Fibroblast of the aortic adventitia (primary cell): ENCODE measurements at regions not wholly inside any gene's neighbourhood (a gene's known extent, or its start where the extent isn't known, plus 50 kb on each side); places are given as distances from the start of the nearest gene placed in this dataset.

Experiments
- DNase-seq: peaks from one replicate; pipeline ENCODE4 v3.0.0-alpha.2; 2010; ENCODE audit warnings: low read depth
- H3K4me3 ChIP-seq: 2 replicates; pipeline ENCODE4 v1.5.1; 2011; ENCODE audit warnings: low read depth, mild to moderate bottlenecking, control low read depth, low read length, moderate library complexity
- TF ChIP-seq, protein P1 (sequence below): IDR thresholded peaks from 2 replicates; pipeline ENCODE4 v1.5.1; 2011; ENCODE audit warnings: mild to moderate bottlenecking, low read length, control low read depth, inconsistent platforms; ENCODE audit not compliant: insufficient read depth

DNA sequence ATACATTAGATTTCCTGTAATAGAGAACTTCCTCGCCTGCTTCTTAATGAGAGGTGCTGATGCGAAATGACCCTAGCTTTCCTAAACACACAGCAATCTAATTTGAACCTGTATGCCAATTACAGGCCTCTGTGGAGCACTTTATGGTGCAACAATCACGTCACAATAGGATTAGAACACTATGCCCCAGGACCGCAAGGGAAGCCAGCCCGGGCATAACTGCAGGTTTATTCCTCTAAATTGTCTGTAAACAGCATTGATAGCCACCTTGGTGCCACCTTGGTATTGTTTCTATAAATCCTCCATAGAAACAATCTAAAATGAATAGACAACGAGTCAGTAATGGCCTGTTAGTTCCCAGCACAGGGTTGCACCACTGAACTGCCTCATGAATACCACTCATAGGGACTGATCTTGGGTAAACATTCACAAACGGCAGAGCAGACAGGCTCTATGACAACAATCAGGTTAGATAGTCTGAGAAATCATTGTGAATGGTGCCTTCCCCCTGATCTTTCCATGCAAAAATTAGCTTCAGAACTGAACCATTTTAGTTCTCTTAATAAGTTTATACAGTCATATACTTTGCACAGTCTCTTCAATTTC is 182.5 kb upstream of the OBI1 start:
- no peak for DNase-seq
- no peak overlapping the region for H3K4me3 ChIP-seq
- TF ChIP-seq, protein P1, sequence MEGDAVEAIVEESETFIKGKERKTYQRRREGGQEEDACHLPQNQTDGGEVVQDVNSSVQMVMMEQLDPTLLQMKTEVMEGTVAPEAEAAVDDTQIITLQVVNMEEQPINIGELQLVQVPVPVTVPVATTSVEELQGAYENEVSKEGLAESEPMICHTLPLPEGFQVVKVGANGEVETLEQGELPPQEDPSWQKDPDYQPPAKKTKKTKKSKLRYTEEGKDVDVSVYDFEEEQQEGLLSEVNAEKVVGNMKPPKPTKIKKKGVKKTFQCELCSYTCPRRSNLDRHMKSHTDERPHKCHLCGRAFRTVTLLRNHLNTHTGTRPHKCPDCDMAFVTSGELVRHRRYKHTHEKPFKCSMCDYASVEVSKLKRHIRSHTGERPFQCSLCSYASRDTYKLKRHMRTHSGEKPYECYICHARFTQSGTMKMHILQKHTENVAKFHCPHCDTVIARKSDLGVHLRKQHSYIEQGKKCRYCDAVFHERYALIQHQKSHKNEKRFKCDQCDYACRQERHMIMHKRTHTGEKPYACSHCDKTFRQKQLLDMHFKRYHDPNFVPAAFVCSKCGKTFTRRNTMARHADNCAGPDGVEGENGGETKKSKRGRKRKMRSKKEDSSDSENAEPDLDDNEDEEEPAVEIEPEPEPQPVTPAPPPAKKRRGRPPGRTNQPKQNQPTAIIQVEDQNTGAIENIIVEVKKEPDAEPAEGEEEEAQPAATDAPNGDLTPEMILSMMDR = no peak

DNA sequence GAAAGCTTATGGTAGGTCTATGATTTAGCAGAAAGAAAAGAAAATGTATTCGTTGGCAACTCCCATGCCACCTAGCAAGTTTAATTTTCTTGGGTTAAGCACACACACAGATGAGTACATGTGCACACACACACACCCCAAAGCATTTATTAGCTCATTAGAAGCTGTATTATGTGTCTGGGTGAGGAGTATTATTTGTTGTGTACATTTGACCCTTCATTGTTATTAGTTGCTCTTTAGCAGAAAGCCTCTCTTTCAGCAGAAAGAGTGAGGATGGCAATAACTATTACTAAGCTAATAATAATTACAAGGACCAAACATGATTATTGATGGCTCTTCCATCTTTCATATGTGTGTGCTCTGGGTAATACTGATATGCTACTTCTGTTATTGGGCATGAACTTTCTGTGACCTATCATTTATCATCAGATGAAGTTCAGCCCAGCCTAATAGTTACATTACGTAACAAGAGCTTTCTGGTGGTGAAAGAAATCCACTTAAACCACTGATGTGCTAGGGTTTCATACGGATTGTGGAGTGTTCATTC is 177.4 kb upstream of the OBI1 start:
- TF ChIP-seq, protein P1 = no peak
- DNase-seq = no peak
- no peak overlapping the region for H3K4me3 ChIP-seq

DNA sequence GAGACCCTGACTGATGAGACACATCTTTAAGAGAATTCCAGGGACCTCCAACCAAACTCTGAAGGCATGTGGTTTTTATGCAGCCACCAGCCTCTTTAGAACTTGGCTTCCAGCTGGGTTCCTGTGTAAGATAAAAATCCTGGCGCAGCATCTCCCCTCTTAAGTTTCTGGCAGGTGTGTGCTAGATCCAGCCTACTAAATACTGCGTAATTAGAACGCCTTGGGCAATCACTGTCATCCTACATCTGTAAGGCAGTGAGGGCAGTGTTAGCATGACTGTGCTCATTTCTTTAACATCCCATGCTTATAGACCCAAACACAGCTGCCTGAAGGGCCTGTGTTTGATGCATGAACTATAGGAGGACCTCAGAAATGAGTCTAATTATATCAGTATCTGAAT is 173.5 kb upstream of the OBI1 start:
- H3K4me3 ChIP-seq = no peak overlapping the region
- DNase-seq = no peak
- TF ChIP-seq, protein P1 = no peak

DNA sequence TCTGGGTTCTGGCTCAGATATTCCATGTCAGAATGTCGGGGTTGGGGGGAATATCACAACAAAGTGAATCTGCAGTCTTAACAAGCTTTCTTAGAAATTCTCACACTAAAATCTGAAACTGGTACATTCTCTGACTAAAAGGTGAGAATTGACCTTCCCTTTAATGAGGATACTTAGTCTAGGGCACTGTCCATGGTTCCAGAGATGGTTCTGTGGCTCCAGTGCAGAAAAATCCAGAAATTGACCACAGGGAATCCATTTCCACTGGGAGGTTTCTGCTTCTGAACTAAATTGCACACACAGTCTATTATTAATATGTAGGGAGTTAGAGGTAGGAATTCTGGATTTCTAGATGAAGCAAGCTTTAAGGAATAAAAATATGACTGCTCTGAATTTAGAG is 171.6 kb upstream of the OBI1 start:
- TF ChIP-seq, protein P1 = no peak
- no peak for DNase-seq
- H3K4me3 ChIP-seq = no peak overlapping the region

DNA sequence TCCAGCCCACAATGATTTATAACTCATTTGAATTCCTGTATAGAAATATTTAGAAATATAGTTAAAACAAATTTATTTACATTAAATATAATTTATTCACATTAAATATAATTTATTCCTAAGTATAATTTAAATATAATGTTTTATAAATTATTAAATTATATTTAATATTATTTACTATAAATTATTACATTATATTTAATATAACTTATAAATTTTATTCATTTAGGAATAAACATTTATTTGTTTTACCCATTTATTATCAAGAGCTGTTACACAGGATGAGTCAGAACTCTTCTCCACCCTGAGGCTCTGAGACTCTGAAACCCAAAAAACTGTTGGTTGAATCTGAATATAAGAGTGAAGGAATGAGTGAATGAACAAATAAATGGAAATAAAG is 170.9 kb upstream of the OBI1 start:
- H3K4me3 ChIP-seq = no peak overlapping the region
- DNase-seq = no peak
- TF ChIP-seq, protein P1 = no peak

DNA sequence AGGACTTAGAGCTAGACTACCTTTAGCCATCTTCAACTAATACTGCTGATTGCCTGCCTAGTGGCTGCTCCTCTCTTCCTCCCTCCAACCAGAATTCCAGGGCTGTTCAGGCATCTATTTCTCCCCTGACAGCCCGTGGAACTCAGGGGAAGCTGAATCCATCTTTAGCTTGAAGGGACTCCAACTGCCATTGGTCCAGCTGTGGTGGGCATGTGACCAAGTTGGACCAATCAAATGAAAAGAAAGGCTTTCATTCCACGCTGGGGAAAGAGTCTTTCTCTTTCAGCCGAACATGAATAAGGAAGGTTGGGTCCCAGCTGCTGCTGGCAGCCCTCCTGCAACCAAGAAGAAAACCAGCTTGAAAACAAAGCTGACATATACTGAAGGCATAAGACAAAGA is 168.5 kb upstream of the OBI1 start:
- no peak for DNase-seq
- TF ChIP-seq, protein P1 = no peak
- H3K4me3 ChIP-seq = no peak overlapping the region

DNA sequence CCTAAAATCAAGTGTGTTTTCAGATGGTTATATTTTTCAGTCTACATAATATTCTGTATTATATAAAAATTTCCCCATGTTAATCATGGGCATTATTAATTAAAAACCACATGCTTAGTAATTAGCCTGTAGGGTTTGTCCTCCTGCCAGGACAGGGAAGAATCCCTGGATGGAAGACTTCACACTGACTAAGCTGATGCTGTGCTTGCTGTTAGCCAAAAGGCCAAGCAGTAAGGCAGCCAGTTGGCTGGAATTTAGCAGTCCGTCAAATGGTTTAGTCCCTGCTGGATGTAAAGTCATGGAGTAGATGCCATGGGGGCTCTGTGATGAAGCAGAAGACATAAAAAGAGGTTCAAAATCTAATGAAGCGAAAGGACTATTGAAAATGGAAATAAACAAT is 168.0 kb upstream of the OBI1 start:
- no peak overlapping the region for H3K4me3 ChIP-seq
- TF ChIP-seq, protein P1 = no peak
- no peak for DNase-seq
